ENCODE measurements at regions not wholly inside any gene's neighbourhood (a gene's known extent, or its start where the extent isn't known, plus 50 kb on each side); places are given as distances from the start of the nearest gene placed in this dataset.

- no peak for DNase-seq (ENCODE audit: low read depth)
- TF ChIP-seq CTCF (conservative IDR thresholded peaks at IDR 0.05; ENCODE audit: low read depth, low read length) = no peak
- no peak overlapping the region for H3K4me3 ChIP-seq (ENCODE audit: low read length)
These were observed 354.9 kb upstream of the HTR2A start for GRCh38 chr13:47251771-47252170.

- no peak overlapping the region for H3K4me3 ChIP-seq (ENCODE audit: low read length)
- no peak for DNase-seq (ENCODE audit: low read depth)
- TF ChIP-seq CTCF (conservative IDR thresholded peaks at IDR 0.05; ENCODE audit: low read depth, low read length) = no peak
These were observed 353.3 kb upstream of the HTR2A start for GRCh38 chr13:47250146-47250545.

GRCh38 chr13:47249266-47249665 is 352.4 kb upstream of the HTR2A start:
- no peak overlapping the region for H3K4me3 ChIP-seq (ENCODE audit: low read length)
- TF ChIP-seq CTCF (conservative IDR thresholded peaks at IDR 0.05; ENCODE audit: low read depth, low read length) = no peak
- no peak for DNase-seq (ENCODE audit: low read depth)

GRCh38 chr13:47241446-47241845 is 344.6 kb upstream of the HTR2A start:
- no peak for DNase-seq (ENCODE audit: low read depth)
- H3K4me3 ChIP-seq (ENCODE audit: low read length) = no peak overlapping the region
- TF ChIP-seq CTCF (conservative IDR thresholded peaks at IDR 0.05; ENCODE audit: low read depth, low read length) = no peak

- no peak for DNase-seq (ENCODE audit: low read depth)
- TF ChIP-seq CTCF (conservative IDR thresholded peaks at IDR 0.05; ENCODE audit: low read depth, low read length) = no peak
- no peak overlapping the region for H3K4me3 ChIP-seq (ENCODE audit: low read length)
These were observed 342.2 kb upstream of the HTR2A start for GRCh38 chr13:47239025-47239424.

GRCh38 chr13:47237571-47237970 is 340.7 kb upstream of the HTR2A start:
- no peak for DNase-seq (ENCODE audit: low read depth)
- H3K4me3 ChIP-seq (ENCODE audit: low read length) = no peak overlapping the region
- TF ChIP-seq CTCF (conservative IDR thresholded peaks at IDR 0.05; ENCODE audit: low read depth, low read length) = no peak

GRCh38 chr13:47233734-47234133 is 336.9 kb upstream of the HTR2A start:
- no peak for TF ChIP-seq CTCF (conservative IDR thresholded peaks at IDR 0.05; ENCODE audit: low read depth, low read length)
- DNase-seq (ENCODE audit: low read depth) = no peak
- no peak overlapping the region for H3K4me3 ChIP-seq (ENCODE audit: low read length)
